Mucosa of rectum (tissue), 2 donors: ENCODE measurements at regions not wholly inside any gene's neighbourhood (a gene's known extent, or its start where the extent isn't known, plus 50 kb on each side); places are given as distances from the start of the nearest gene placed in this dataset.
A peak's percentile ranks its signal among the peaks of the same experiment; 100 is the strongest.

Experiments used
- H3K27ac ChIP-seq, 2 donors: one replicate each; pipeline ENCODE4 v1.7.0; 2013; ENCODE audit warnings: inconsistent platforms in 2 of 2, low read depth in 2 of 2, low read length in 2 of 2
- H3K27me3 ChIP-seq, 2 donors: one replicate each; pipeline ENCODE4 v1.7.0; 2013; ENCODE audit warnings: low read length in 2 of 2; ENCODE audit not compliant: control insufficient read depth in 2 of 2, insufficient read depth in 2 of 2
- H3K36me3 ChIP-seq, 2 donors: one replicate each; pipeline ENCODE4 v1.7.0; 2013; ENCODE audit warnings: low read length in 2 of 2; ENCODE audit not compliant: control insufficient read depth in 2 of 2, insufficient read depth in 2 of 2
- H3K4me1 ChIP-seq, 2 donors: one replicate each; pipeline ENCODE4 v1.7.0; 2013; ENCODE audit warnings: low read length in 2 of 2, mild to moderate bottlenecking in 1 of 2; ENCODE audit not compliant: control insufficient read depth in 2 of 2, insufficient read depth in 2 of 2
- H3K4me3 ChIP-seq, 2 donors: one replicate each; pipeline ENCODE4 v1.7.0; 2013; ENCODE audit warnings: low read length in 2 of 2
- H3K9ac ChIP-seq, 2 donors: one replicate each; pipeline ENCODE4 v1.7.0; 2013; ENCODE audit warnings: low read length in 2 of 2, low read depth in 1 of 2, mild to moderate bottlenecking in 1 of 2
- H3K9me3 ChIP-seq, 2 donors: one replicate each; pipeline ENCODE4 v1.7.0; 2013; ENCODE audit warnings: low read length in 2 of 2; ENCODE audit not compliant: control insufficient read depth in 2 of 2
- donor health status: healthy.
- donor health status: Normal muscosa, but diverticular disease.

DNA sequence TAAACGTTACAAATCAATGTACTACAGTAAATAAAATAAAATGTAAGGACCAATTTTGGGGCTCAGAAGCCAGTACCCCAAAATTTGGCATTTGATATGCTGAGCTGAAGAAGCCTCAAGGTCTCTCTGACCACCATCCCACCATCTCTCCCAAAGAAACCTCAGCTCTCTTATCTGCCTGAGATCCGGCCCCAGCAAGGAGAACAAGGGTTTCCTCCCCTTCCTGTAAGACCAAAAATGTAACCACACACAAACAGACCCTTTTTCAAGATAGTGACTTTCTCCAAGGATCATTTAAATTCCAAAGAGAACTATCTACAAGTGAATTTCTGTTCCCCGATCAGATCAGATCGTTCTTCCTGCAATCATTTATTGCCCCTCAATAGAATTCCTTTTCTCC lies 68.1 kb upstream of the SLC45A1 start:
- H3K9ac ChIP-seq: no peak overlapping the region
- no peaks in the 10 kb centered on the region for H3K9me3 ChIP-seq
- H3K36me3 ChIP-seq: no peaks in the 10 kb centered on the region
- no peaks in the 10 kb centered on the region for H3K27me3 ChIP-seq
- no peak overlapping the region for H3K27ac ChIP-seq
- peaks cover 3 to 7% of the 10 kb centered on the region in 2 donors for H3K4me1 ChIP-seq
- no peak overlapping the region for H3K4me3 ChIP-seq

DNA sequence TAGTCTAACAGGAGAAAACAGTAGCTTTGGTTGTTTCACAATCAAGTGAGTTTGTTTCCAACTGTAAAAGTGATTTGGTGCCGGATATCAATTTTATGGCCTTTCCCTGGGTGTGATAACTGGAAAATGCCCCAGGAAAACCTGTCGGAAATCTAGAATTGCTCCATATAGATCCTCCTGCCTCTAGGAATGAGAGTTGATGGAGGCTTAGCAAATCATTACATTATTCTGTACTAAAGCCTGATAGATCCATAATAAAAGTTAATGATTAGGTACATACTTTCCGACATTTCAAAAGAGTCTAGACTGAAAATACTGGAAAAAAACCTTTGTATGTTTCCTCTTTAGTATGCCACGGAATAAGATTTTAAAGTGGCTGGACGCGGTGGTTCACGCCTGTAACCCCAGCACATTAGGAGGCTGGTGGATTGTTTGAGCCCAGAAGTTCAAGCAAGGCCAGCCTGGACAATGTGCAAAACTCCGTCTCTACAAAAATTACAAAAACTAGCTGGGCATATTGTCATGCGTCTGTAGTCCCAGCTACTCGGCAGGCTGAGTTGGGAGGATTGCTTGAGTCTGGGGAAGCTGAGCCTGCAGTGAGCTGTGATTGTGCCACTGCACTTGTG lies 70.0 kb upstream of the SLC45A1 start:
- Histone ChIP-seq H3K27ac (peak overlapping the region; percentile 63 to 84), H3K4me3 (peak overlapping the region in 1 of 2 donors; percentile 31), H3K9ac (no peak overlapping the region), H3K27me3 (no peaks in the 10 kb centered on the region), H3K9me3 (no peaks in the 10 kb centered on the region), H3K4me1 (peaks cover 3 to 7% of the 10 kb centered on the region in 2 donors), H3K36me3 (no peaks in the 10 kb centered on the region)

DNA sequence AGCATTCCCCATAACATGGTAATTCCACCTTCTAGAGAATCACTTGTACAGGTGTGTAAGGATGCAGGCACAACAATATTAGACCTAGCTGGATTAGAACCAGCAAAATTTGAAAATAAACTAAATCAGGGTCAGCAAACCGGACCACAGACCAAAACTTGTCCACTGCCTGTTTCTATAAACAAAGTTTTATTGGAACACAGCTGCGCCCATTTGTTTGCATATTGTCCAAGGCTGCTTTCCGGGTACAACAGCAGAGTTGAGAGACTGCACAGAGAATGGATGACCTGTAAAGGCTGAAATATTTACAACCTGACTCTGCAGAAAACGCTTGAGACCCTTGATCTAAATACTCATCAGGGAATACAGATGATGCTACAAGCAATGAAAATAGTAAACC lies 73.6 kb upstream of the SLC45A1 start:
- no peaks in the 10 kb centered on the region for H3K27me3 ChIP-seq
- no peaks in the 10 kb centered on the region for H3K36me3 ChIP-seq
- H3K4me1 ChIP-seq: peaks cover 10 to 25% of the 10 kb centered on the region in 2 donors
- no peak overlapping the region for H3K4me3 ChIP-seq
- no peak overlapping the region for H3K9ac ChIP-seq
- no peak overlapping the region for H3K27ac ChIP-seq
- no peaks in the 10 kb centered on the region for H3K9me3 ChIP-seq

DNA sequence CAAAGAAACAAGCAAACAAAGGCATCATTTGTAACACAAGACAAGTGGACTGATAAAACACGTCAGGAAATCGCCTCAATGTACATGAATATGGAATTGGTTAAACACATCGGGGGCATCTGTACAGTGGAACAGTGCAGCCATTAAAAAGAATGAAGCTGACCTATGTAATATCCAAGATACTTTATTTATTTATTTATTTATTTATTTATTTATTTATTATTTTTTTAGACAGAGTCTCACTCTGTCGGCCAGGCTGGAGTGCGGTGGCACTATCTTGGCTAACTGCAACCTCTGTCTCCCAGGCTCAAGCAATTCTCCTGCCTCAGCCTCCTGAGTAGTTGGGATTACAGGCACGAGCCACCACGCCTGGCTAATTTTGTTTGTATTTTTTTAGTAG lies 75.4 kb upstream of the SLC45A1 start:
- Histone ChIP-seq H3K4me3 (no peak overlapping the region), H3K9ac (no peak overlapping the region), H3K9me3 (no peaks in the 10 kb centered on the region), H3K27ac (peak overlapping the region in 1 of 2 donors; percentile 81), H3K27me3 (no peaks in the 10 kb centered on the region), H3K36me3 (no peaks in the 10 kb centered on the region), H3K4me1 (peaks cover 18 to 40% of the 10 kb centered on the region in 2 donors)

DNA sequence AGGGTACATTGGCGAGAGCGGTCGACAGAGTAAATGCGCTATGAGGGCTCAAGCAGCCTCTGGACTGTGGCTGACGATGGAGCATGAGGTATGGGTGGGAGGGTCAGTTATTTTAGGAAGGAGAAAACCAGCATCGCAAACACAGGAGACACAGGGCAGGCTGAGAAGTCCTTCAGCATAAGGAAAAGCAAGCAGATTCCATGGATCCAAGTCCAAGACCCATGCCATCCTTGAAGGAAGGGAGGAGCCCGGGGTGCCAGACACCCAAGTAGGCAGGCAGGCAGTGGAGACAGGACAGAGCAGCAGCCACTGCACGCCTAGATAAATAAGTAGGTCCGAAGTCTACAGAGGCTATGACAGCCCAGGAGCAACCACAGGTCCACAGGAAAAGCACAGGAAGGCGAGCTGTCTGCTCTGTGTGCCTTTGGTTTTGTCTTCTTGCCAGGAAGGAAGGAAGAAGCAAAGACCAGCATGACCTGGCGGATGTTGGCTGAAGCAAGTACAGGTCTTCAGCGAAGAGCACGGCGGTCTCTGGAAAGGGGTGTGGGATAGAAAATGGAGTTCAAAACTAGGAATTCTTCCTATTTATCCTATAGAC lies 76.4 kb upstream of the SLC45A1 start:
- Histone ChIP-seq H3K36me3 (no peaks in the 10 kb centered on the region), H3K9me3 (no peaks in the 10 kb centered on the region), H3K27ac (peak overlapping the region; percentile 81), H3K27me3 (no peaks in the 10 kb centered on the region), H3K4me3 (no peak overlapping the region), H3K9ac (no peak overlapping the region), H3K4me1 (peaks cover 18 to 35% of the 10 kb centered on the region in 2 donors)

DNA sequence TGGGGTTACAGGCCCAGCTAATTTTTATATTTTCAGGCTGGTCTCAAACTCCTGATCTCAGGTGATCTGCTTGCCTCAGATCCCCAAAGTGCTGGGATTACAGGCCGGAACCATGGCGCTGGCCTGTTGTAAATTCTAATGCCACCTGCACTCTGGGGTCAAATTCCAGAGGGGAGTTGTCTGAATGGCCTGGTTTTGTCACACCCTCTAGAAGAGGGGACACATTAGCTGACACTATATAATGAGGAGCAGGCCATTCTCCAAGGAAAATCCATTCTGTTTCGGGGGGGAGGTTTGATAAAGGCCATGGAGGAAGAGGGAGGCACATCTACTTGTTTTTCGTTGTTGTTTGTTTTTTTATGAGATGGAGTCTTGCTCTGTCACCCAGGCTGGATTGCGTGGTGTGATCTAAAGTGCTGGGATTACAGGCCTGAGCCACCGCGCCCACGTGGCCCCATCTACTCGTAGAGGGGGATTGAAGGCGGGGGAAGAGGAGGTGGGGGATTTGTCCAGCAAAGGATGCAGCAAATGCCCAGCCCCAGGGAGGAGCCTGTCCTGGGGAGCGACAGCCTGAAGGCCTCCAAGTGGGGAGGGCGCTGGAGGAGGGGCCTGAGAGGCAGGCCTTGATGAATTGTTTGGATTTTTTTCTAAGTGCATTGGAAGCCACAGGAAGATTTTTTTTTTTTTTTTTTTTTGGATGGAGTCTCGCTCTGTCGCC lies 78.4 kb upstream of the SLC45A1 start:
- H3K9ac ChIP-seq: peak overlapping the region in 1 of 2 donors; percentile 42

DNA sequence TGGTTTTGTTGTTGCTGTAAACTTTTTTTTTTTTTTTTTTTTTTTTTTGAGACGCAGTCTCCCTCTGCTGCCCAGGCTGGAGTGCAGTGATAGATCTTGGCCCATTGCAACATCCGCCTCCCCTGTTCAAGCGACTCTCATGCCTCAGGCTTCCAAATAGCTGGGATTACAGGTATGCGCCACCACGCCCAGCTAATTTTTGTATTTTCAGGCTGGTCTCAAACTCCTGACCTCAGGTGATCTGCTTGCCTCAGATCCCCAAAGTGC lies 78.9 kb upstream of the SLC45A1 start:
- H3K4me1 ChIP-seq: peaks cover 15 to 35% of the 10 kb centered on the region in 2 donors
- H3K4me3 ChIP-seq: no peak overlapping the region
- no peaks in the 10 kb centered on the region for H3K9me3 ChIP-seq
- H3K27ac ChIP-seq: peak overlapping the region; percentile 81 to 88
- H3K36me3 ChIP-seq: no peaks in the 10 kb centered on the region
- peak overlapping the region in 1 of 2 donors; percentile 42 for H3K9ac ChIP-seq
- no peaks in the 10 kb centered on the region for H3K27me3 ChIP-seq

More for the DNA sequence above, 78.4 kb upstream of the SLC45A1 start:
- H3K36me3 ChIP-seq: no peaks in the 10 kb centered on the region
- H3K9me3 ChIP-seq: no peaks in the 10 kb centered on the region
- H3K27ac ChIP-seq: peak overlapping the region; percentile 81 to 88
- no peaks in the 10 kb centered on the region for H3K27me3 ChIP-seq
- H3K4me1 ChIP-seq: peaks cover 15 to 35% of the 10 kb centered on the region in 2 donors
- no peak overlapping the region for H3K4me3 ChIP-seq

DNA sequence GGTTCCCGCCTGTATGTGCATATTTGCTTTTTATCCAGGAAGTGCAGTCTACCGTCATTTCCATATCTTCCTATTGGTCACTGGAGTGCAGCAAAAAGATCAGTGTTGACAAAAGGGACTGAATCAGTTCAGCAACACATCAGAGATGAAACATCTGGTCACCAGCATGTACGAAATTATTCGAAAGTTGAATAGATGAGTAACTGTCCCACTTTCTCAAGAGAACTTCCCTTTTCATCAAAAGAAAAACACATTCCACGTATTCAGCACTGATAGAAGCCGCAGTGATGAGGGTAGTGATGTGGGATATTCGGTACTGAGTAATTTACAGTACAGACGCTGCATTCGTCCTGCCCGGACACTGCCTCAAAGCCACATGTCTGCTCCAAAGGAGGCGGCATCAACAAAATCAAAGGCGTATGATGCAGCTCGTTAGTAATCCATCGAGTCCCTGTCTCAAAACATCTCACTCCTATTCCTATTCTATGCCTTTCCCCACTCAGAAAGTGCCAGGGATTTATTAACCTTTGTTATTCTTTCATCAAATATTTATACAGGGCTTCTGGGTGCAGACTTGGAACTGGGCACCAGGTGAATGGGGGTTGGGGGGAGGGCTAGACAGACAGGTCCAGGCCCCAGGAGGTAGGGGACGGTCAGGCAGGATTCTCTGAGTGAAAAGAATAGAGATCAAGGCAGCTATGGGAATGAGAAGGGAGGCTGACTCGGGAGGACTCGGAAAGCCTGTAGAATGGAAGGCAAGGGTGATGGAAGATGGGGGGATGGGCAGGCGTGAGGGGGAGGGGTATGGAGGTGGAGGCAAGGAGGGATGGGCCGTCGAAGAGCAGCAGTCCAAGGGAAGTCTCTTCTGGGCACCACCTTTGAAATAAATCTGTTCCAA lies 79.5 kb upstream of the SLC45A1 start:
- H3K27ac ChIP-seq: peak overlapping the region; percentile 81 to 88
- H3K9me3 ChIP-seq: no peaks in the 10 kb centered on the region
- H3K36me3 ChIP-seq: no peaks in the 10 kb centered on the region
- no peaks in the 10 kb centered on the region for H3K27me3 ChIP-seq
- H3K4me1 ChIP-seq: peaks cover 15 to 35% of the 10 kb centered on the region in 2 donors
- H3K4me3 ChIP-seq: no peak overlapping the region
- H3K9ac ChIP-seq: peak overlapping the region in 1 of 2 donors; percentile 42

DNA sequence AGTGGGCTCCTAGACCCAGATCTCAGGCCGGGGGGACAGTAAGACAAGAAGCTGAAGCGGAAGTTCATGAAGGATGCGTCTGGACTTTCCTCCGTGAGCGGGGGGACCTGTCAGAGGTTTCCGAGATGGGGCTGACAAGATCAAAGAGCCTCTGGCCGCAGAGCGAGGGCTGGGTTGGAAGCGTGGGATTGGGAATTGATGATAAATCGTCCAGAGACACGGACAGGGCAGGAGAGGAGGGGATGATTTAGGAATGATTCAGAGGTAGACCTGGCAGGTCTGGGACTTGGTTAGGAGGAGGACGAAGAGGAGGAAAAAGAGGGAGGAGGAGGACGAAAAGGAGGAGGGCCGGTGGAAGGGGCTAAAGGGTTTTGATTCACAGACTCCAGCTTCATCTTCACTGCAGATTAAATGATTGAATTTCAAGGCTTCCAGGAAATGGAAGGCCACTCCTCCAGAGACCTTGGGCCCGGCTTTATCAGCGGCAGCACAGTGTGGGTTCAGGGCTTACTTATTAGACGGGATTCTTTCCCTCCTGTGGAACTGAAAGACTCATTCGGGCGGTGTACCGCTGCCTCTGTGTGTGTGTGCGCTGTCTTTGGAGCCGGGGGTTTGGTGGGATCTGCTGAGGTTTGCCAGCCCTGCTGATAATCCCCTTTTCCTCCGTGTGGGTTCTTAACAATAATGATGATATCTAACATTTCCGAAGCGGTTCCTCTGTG lies 85.7 kb upstream of the SLC45A1 start:
- Histone ChIP-seq H3K27me3 (no peaks in the 10 kb centered on the region), H3K27ac (no peak overlapping the region), H3K4me1 (no peaks in the 10 kb centered on the region), H3K9ac (no peak overlapping the region), H3K9me3 (no peaks in the 10 kb centered on the region), H3K4me3 (no peak overlapping the region), H3K36me3 (no peaks in the 10 kb centered on the region)
